WTC11 (cell line): ENCODE measurements at regions not wholly inside any gene's neighbourhood (a gene's known extent, or its start where the extent isn't known, plus 50 kb on each side); places are given as distances from the start of the nearest gene placed in this dataset.

Experiments used
- CREB1 ChIP-seq: sonication (generic); formaldehyde crosslinking; IDR thresholded peaks from 2 replicates; pipeline ENCODE4 v1.8.0; 2023; ENCODE audit warnings: mild to moderate bottlenecking, missing genetic modification reagents
- HMGA2 ChIP-seq: fragments of 250-450 bp; sonication (Bioruptor Pico); IDR thresholded peaks from 2 replicates; pipeline ENCODE4 v1.4.0; 2021; ENCODE audit warnings: mild to moderate bottlenecking, moderate library complexity
- NFYB ChIP-seq: sonication (generic); formaldehyde crosslinking; conservative IDR thresholded peaks from 2 replicates; pipeline ENCODE4 v1.8.0; 2022; ENCODE audit warnings: low read depth, missing genetic modification reagents
- SP1 ChIP-seq: sonication (generic); formaldehyde crosslinking; conservative IDR thresholded peaks from 2 replicates; pipeline ENCODE4 v1.8.1; 2022; ENCODE audit warnings: missing genetic modification reagents
- ZNF219 ChIP-seq: sonication (generic); formaldehyde crosslinking; IDR thresholded peaks from 2 replicates; pipeline ENCODE4 v1.8.0; 2023; ENCODE audit warnings: missing genetic modification reagents, mild to moderate bottlenecking, borderline replicate concordance
- TF ChIP-seq, protein P1 (sequence below): fragments of 200-600 bp; IDR thresholded peaks from 2 replicates; pipeline ENCODE4 v1.8.0; 2022; ENCODE audit warnings: antibody characterized with exemption

- TF ChIP-seq HMGA2 (CRISPR knock-in tag) (no peak), SP1 (no peak), ZNF219 (no peak), NFYB (CRISPR knock-in tag) (no peak), CREB1 (CRISPR knock-in tag) (no peak)
- TF ChIP-seq, protein P1, sequence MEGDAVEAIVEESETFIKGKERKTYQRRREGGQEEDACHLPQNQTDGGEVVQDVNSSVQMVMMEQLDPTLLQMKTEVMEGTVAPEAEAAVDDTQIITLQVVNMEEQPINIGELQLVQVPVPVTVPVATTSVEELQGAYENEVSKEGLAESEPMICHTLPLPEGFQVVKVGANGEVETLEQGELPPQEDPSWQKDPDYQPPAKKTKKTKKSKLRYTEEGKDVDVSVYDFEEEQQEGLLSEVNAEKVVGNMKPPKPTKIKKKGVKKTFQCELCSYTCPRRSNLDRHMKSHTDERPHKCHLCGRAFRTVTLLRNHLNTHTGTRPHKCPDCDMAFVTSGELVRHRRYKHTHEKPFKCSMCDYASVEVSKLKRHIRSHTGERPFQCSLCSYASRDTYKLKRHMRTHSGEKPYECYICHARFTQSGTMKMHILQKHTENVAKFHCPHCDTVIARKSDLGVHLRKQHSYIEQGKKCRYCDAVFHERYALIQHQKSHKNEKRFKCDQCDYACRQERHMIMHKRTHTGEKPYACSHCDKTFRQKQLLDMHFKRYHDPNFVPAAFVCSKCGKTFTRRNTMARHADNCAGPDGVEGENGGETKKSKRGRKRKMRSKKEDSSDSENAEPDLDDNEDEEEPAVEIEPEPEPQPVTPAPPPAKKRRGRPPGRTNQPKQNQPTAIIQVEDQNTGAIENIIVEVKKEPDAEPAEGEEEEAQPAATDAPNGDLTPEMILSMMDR = no peak
Observed at GRCh38 chr1:220992705-220993052, 113.4 kb downstream of the HLX start.
